BLaER1 treated with 17β-estradiol and CSF1 and Interleukin-3, amounts not matched to agents 10 nM and 100 nM (cell line): ENCODE measurements at regions not wholly inside any gene's neighbourhood (a gene's known extent, or its start where the extent isn't known, plus 50 kb on each side); places are given as distances from the start of the nearest gene placed in this dataset.

ENCODE experiments used
- H3K27ac ChIP-seq, 11 experiments: shearing (Covaris generic); formaldehyde crosslinking; 2 replicates each; pipeline ENCODE4 v1.8.1; 2022
- H3K27me3 ChIP-seq, 11 experiments: shearing (Covaris generic); formaldehyde crosslinking; 2 replicates each; pipeline ENCODE4 v1.8.1; 2022
- H3K36me3 ChIP-seq, 11 experiments: shearing (Covaris generic); formaldehyde crosslinking; 2 replicates each; pipeline ENCODE4 v1.8.1; 2022
- H3K4me1 ChIP-seq, 10 experiments: shearing (Covaris generic); formaldehyde crosslinking; 2 replicates each; pipeline ENCODE4 v1.8.1; 2022
- H3K4me2 ChIP-seq, 11 experiments: shearing (Covaris generic); formaldehyde crosslinking; 2 replicates each; pipeline ENCODE4 v1.8.1; 2022
- H3K4me3 ChIP-seq, 10 experiments: shearing (Covaris generic); formaldehyde crosslinking; 2 replicates each; pipeline ENCODE4 v1.8.1; 2022
- H3K9ac ChIP-seq, 11 experiments: shearing (Covaris generic); formaldehyde crosslinking; 2 replicates each; pipeline ENCODE4 v1.8.1; 2022
- H3K9me3 ChIP-seq, 11 experiments: shearing (Covaris generic); formaldehyde crosslinking; replicated peaks in 1 of 11; 2 replicates each; pipeline ENCODE4 v1.8.1; 2022
- H4K20me1 ChIP-seq, 11 experiments: shearing (Covaris generic); formaldehyde crosslinking; 2 replicates each; pipeline ENCODE4 v1.8.1; 2022
- Cebpa-rat ChIP-seq, 11 experiments: shearing (Covaris generic); IDR thresholded peaks; 2 replicates each; pipeline ENCODE4 v1.8.1; 2022

- Histone ChIP-seq H3K4me1 (no peaks in the 10 kb centered on the region), H3K36me3 (no peaks in the 10 kb centered on the region), H3K27ac (no peak overlapping the region), H3K4me2 (no peak overlapping the region), H3K4me3 (no peak overlapping the region), H3K27me3 (no peaks in the 10 kb centered on the region), H4K20me1 (no peaks in the 10 kb centered on the region), H3K9me3 (no peaks in the 10 kb centered on the region), H3K9ac (no peak overlapping the region)
- TF ChIP-seq Cebpa-rat (IDR thresholded peaks at IDR 0.05), result no peak
Measured at GRCh38 chr21:28541371-28542112, 451.1 kb downstream of the LTN1 start.

DNA sequence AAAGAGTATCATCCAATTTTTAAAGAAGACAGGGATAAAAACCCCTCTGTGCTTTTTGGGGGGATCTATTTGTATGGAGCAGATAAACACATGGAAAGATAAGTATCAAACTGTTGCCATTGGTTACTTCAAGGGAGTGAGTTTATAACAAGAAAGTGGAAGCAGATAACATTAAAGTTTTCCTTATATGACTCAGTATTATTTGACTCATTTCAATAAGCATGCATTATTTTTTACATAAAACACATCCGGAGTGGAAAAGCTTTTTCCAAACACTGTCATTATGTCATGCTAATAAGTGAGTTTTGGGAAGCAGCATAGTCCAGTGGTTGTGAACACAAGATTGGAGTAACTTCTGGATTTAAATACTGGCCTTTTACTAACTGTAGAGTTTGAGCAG lies 452.2 kb downstream of the LTN1 start:
- no peak overlapping the region for H3K4me3 ChIP-seq
- H3K4me2 ChIP-seq, result no peak overlapping the region
- no peaks in the 10 kb centered on the region for H3K27me3 ChIP-seq

GRCh38 chr21:28539623-28539988 lies 453.1 kb downstream of the LTN1 start:
- no peak for TF ChIP-seq Cebpa-rat (IDR thresholded peaks at IDR 0.05)
- no peaks in the 10 kb centered on the region for H3K4me1 ChIP-seq
- H3K9me3 ChIP-seq, result no peaks in the 10 kb centered on the region
- H3K27me3 ChIP-seq, result no peaks in the 10 kb centered on the region
- no peak overlapping the region for H3K4me2 ChIP-seq
- H3K27ac ChIP-seq, result no peak overlapping the region
- no peak overlapping the region for H3K4me3 ChIP-seq
- H3K9ac ChIP-seq, result no peak overlapping the region
- H3K36me3 ChIP-seq, result no peaks in the 10 kb centered on the region
- H4K20me1 ChIP-seq, result no peaks in the 10 kb centered on the region

More for the DNA sequence above, 452.2 kb downstream of the LTN1 start:
- H3K9ac ChIP-seq, result no peak overlapping the region
- H3K27ac ChIP-seq, result no peak overlapping the region
- H4K20me1 ChIP-seq, result no peaks in the 10 kb centered on the region
- H3K9me3 ChIP-seq, result no peaks in the 10 kb centered on the region
- H3K36me3 ChIP-seq, result no peaks in the 10 kb centered on the region
- no peak for TF ChIP-seq Cebpa-rat (IDR thresholded peaks at IDR 0.05)
- H3K4me1 ChIP-seq, result no peaks in the 10 kb centered on the region

DNA sequence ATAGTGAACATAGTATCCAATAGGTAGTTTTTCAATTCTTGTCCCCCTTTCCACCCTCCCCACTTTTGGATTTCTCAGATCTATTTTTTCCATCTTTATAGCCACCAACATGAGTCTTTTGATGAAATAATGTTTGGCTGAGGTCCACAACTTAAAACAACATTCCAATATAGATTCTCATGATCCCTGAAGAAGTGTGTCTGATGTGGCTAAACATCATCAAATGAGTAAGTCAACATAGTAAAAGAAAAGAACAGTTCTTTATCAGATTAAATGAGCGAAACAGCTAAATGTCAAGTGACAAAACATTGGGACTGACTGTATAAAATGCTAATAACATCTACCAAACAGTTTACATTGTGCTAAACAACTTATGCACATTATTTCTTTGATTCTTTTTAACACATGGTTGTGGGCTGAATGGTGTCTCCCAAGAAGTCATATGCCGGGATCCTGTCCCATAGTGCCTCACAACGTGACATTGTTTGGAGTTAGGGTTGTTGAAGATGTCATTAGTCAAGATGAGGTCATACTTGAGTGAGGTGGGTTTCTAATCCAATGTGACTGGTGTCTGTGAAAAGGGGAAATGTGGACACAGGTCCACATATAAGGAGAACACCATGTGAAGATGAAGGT lies 453.6 kb downstream of the LTN1 start:
- Histone ChIP-seq H3K36me3 (no peaks in the 10 kb centered on the region), H3K27me3 (no peaks in the 10 kb centered on the region), H3K9me3 (no peaks in the 10 kb centered on the region), H3K9ac (no peak overlapping the region), H3K27ac (no peak overlapping the region), H3K4me1 (no peaks in the 10 kb centered on the region), H3K4me3 (no peak overlapping the region), H3K4me2 (no peak overlapping the region), H4K20me1 (no peaks in the 10 kb centered on the region)
- TF ChIP-seq Cebpa-rat (IDR thresholded peaks at IDR 0.05), result no peak

DNA sequence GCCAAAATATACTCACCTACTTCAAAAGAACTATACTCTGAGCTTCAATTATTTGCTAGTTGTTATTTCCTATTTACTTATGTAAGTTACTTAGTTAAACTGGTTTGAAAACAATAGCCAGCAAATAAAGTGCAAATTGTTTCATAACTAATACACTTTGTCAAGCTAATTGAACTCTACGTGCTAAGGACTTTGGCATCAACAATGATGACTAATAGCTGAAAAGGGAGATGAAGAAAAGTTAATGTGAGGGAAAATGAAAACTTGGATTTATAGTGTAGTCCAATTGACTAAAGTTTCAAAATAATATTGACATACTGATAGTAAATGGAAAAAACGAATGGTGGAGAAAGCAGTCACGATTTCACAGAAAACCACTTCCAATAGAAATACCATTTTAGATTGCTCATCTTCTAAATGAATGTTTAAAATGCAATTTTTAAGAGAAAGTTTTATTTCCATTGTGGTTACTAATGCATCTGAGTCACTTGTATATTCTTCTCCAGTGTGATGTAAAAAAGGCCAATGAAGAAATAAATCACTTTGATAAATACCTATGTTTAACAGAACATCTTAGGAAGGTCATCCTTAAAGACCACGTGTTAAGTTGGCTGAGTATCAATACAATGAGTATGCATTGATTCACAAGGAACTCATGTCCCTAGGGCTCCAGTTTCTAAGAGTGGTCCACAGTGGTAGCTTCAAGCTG lies 455.2 kb downstream of the LTN1 start:
- no peaks in the 10 kb centered on the region for H3K4me1 ChIP-seq
- no peak overlapping the region for H3K4me2 ChIP-seq
- no peak overlapping the region for H3K27ac ChIP-seq
- no peaks in the 10 kb centered on the region for H3K27me3 ChIP-seq
- no peak for TF ChIP-seq Cebpa-rat (IDR thresholded peaks at IDR 0.05)
- H4K20me1 ChIP-seq, result no peaks in the 10 kb centered on the region
- no peaks in the 10 kb centered on the region for H3K9me3 ChIP-seq
- H3K9ac ChIP-seq, result no peak overlapping the region
- no peaks in the 10 kb centered on the region for H3K36me3 ChIP-seq
- no peak overlapping the region for H3K4me3 ChIP-seq

DNA sequence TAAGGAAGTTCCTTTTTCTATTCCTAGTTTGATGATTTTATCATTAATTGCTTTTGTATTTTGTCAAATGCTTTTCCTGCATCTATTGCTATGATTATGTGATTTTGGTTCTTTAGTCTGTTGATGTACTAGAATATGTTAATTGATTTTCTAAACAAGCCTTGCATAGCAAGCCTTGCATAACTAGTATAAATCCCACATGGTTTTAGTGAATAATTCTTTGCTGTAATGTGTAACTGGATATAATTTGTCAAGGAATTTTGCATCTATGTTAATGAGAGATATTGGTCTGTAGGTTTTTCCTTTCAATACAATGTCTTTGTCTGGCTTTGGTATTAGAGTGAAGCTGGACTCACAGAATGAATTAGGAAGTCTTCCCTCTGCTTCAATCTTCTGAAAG lies 460.2 kb downstream of the LTN1 start:
- Histone ChIP-seq H3K9ac (no peak overlapping the region), H3K4me1 (no peaks in the 10 kb centered on the region), H3K4me2 (no peak overlapping the region), H3K9me3 (no peaks in the 10 kb centered on the region), H3K27me3 (no peaks in the 10 kb centered on the region), H3K36me3 (no peaks in the 10 kb centered on the region), H3K4me3 (no peak overlapping the region), H3K27ac (no peak overlapping the region), H4K20me1 (no peaks in the 10 kb centered on the region)
- TF ChIP-seq Cebpa-rat (IDR thresholded peaks at IDR 0.05), result no peak

GRCh38 chr21:28523367-28523766 lies 469.3 kb downstream of the LTN1 start:
- H3K9ac ChIP-seq, result no peak overlapping the region
- H3K36me3 ChIP-seq, result no peaks in the 10 kb centered on the region
- peaks cover 14 to 29% (median 23%) of the 10 kb centered on the region in 10 experiments for H3K4me1 ChIP-seq
- no peaks in the 10 kb centered on the region for H4K20me1 ChIP-seq
- H3K4me3 ChIP-seq, result no peak overlapping the region
- H3K9me3 ChIP-seq, result peaks cover 0 to 6% (median 0%) of the 10 kb centered on the region in 11 experiments; a peak in 3 of 22 replicates
- 0 out of 22 replicates have a peak overlapping the region, but pooled peaks of 1 of the 11 experiments have one; percentile 76 for H3K4me2 ChIP-seq
- no peak overlapping the region for H3K27ac ChIP-seq
- H3K27me3 ChIP-seq, result no peaks in the 10 kb centered on the region
- TF ChIP-seq Cebpa-rat (IDR thresholded peaks at IDR 0.05), result no peak

- H3K4me1 ChIP-seq, result peaks cover 21 to 41% (median 30%) of the 10 kb centered on the region in 10 experiments
- H4K20me1 ChIP-seq, result no peaks in the 10 kb centered on the region
- peak overlapping the region in 8 of 11 experiments; percentile 35 to 64 (median 52); a peak in 15 of 22 replicates for H3K27ac ChIP-seq
- peak in 6 of 11 experiments; percentile 39 to 69 (median 56); a peak in 11 of 22 replicates for TF ChIP-seq Cebpa-rat (IDR thresholded peaks at IDR 0.05)
- H3K4me2 ChIP-seq, result peak overlapping the region; percentile 58 to 85 (median 75)
- H3K36me3 ChIP-seq, result no peaks in the 10 kb centered on the region
- peak overlapping the region in 4 of 11 experiments; percentile 9 to 40 (median 34); a peak in 5 of 22 replicates for H3K9ac ChIP-seq
- peaks cover 0 to 6% (median 0%) of the 10 kb centered on the region in 11 experiments; a peak in 3 of 22 replicates for H3K9me3 ChIP-seq
- H3K4me3 ChIP-seq, result no peak overlapping the region; a peak in 1 of 20 replicates
- no peaks in the 10 kb centered on the region for H3K27me3 ChIP-seq
Measured at GRCh38 chr21:28522014-28522799, 470.5 kb downstream of the LTN1 start.

GRCh38 chr21:28518630-28519029 lies 474.0 kb downstream of the LTN1 start:
- H3K9ac ChIP-seq, result no peak overlapping the region
- no peaks in the 10 kb centered on the region for H3K27me3 ChIP-seq
- H3K4me1 ChIP-seq, result peaks cover 27 to 46% (median 35%) of the 10 kb centered on the region in 10 experiments
- H3K36me3 ChIP-seq, result no peaks in the 10 kb centered on the region
- peak overlapping the region in 8 of 11 experiments; percentile 9 to 48 (median 31); a peak in 10 of 22 replicates for H3K4me2 ChIP-seq
- H3K9me3 ChIP-seq, result peaks cover 0 to 6% (median 0%) of the 10 kb centered on the region in 11 experiments; a peak in 3 of 22 replicates
- no peak for TF ChIP-seq Cebpa-rat (IDR thresholded peaks at IDR 0.05)
- no peaks in the 10 kb centered on the region for H4K20me1 ChIP-seq
- H3K4me3 ChIP-seq, result no peak overlapping the region
- H3K27ac ChIP-seq, result no peak overlapping the region
